GM12891 (cell line): ENCODE measurements at regions not wholly inside any gene's neighbourhood (a gene's known extent, or its start where the extent isn't known, plus 50 kb on each side); places are given as distances from the start of the nearest gene placed in this dataset.

Experiments used
- PAX5 ChIP-seq: IDR thresholded peaks from 2 replicates; pipeline ENCODE4 v1.6.1; 2011; ENCODE audit warnings: low read length, moderate library complexity, mild to moderate bottlenecking; ENCODE audit not compliant: insufficient read depth, severe bottlenecking
- POLR2A ChIP-seq: IDR thresholded peaks from 2 replicates; pipeline ENCODE4 v1.6.1; 2011; ENCODE audit warnings: low read depth, low read length, control low read depth
- POLR2AphosphoS5 ChIP-seq: IDR thresholded peaks from 2 replicates; pipeline ENCODE4 v1.6.1; 2011; ENCODE audit warnings: low read depth, low read length, control low read depth
- SPI1 ChIP-seq: IDR thresholded peaks from 2 replicates; pipeline ENCODE4 v1.6.1; 2011; ENCODE audit warnings: low read depth, low read length, control low read depth
- TAF1 ChIP-seq: IDR thresholded peaks from 2 replicates; pipeline ENCODE4 v1.6.1; 2011; ENCODE audit warnings: low read depth, low read length, control low read depth

DNA sequence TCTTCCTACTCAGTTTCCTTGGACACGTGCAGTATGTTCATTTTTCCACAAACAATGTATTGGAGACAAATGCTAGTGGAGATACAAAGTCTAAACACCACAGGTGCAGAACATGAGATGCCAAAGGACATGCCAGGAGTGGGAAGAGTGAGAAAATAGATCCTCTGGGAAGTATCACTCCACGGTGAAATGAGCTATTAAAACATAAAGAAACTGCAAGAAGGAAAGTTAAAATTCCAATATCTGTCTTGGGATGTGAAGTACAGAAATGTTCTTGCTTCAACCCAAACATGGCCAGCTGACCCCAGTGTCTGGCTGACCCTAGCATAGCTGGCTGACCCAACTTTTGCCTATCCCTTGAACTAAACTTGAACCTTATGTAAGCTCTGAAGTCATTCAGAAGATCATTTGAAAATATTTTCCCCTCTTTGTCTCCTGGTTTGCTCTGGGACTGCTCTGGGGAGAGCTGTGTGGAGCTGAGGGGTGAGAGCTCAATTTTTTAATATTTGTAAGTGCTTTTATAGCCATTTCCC, 59.5 kb downstream of the FZD1 start:
- TF ChIP-seq POLR2A (no peak), POLR2AphosphoS5 (no peak), TAF1 (no peak), SPI1 (no peak), PAX5 (no peak)
